GM12891 (cell line): ENCODE measurements at regions not wholly inside any gene's neighbourhood (a gene's known extent, or its start where the extent isn't known, plus 50 kb on each side); places are given as distances from the start of the nearest gene placed in this dataset.

Experiments used
- POLR2A ChIP-seq: IDR thresholded peaks from 2 replicates; pipeline ENCODE4 v1.6.1; 2011; ENCODE audit warnings: low read depth, low read length, control low read depth
- TAF1 ChIP-seq: IDR thresholded peaks from 2 replicates; pipeline ENCODE4 v1.6.1; 2011; ENCODE audit warnings: low read depth, low read length, control low read depth

GRCh38 chr10:58026036-58026435 lies 241.7 kb downstream of the IPMK start:
- no peak for TF ChIP-seq POLR2A
- no peak for TF ChIP-seq TAF1
